ENCODE measurements at regions not wholly inside any gene's neighbourhood (a gene's known extent, or its start where the extent isn't known, plus 50 kb on each side); places are given as distances from the start of the nearest gene placed in this dataset.

DNA sequence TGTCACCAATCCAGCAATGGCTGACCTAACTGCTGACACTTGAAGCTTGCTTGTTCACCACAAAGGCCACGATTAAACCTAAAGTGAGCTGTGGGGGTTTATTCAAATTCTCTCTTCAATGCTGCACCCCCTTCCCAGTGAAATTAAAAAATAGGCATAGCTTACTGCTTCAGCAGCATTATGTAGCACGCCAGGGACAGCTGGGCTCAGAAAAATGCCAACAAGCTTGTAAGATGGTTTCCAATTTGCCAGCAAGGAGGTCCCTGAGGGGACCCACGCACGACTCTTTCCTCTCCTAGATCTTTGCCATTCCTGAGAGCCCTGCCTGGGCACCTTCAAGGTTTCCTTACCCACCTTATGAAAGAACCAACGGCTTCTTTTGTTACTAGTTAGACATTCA is 113.5 kb upstream of the CDH4 start:
- no peak for DNase-seq

GRCh38 chr20:61139031-61139430 is 113.0 kb upstream of the CDH4 start:
- no peak for DNase-seq

GRCh38 chr20:61140576-61140975 is 111.5 kb upstream of the CDH4 start:
- DNase-seq = no peak

- no peak for DNase-seq
Observed at GRCh38 chr20:61146023-61146422, 106.0 kb upstream of the CDH4 start.

DNA sequence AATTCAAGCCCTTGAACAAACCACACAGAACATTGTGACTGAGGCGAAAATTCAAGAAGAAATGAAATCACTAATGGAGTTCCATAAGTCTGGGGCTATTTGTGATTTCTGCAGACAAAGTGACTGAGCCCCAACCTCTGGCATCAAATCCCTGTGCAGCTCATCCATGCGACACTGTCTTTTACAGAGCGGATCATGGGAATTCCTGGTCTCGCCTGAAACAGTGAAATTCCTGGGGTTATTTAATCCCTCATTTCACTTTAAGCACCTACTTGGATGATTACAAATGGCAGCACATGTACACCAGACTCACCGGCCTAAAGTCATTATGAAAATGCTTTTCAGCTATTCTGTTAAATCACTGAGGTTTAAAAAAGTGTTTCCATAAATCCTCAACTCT is 102.4 kb upstream of the CDH4 start:
- no peak for DNase-seq

DNA sequence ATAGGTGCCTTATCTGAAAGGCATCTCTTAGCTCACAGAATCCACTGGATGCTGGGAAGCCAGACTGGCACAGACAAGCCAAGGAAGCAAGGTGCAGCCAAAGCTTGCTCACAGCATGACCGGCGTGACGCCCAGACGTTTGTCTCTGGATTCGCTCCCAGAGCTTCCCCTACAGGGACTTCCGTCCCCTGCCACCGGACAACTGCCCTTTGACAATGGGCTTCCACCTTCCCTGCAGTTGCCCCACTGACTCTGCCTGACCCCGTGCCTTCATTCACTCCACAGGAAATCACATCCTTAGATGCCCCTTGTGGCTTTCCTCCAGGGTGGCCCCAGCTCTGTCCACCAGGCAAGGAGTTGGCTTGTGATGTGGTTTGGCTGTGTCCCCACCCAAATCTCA is 94.8 kb upstream of the CDH4 start:
- no peak for DNase-seq

GRCh38 chr20:61159957-61160686 is 91.9 kb upstream of the CDH4 start:
- no peak for DNase-seq

- DNase-seq = no peak
Observed at GRCh38 chr20:61161726-61162390, 90.2 kb upstream of the CDH4 start.

GRCh38 chr20:61162451-61162850 is 89.6 kb upstream of the CDH4 start:
- no peak for DNase-seq

DNA sequence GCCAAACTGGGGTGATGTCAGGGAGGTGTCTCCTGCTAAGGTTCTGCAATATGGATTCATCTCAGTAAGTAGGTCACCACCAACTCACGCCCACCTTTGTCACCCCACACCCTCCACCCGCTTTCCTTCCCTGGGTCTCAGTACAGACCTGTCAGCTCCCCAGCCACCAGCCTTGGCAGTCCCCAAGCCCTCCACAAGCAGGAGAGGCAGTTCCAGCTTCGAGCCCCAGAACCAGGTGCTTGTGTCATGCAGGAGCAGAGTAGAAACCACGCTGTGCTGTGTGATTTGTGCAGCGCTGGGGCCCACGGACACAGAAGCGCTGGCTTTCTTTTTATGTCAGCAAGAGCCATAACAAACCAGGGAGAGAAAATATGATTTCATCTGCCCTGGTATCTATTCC is 89.0 kb upstream of the CDH4 start:
- DNase-seq = no peak

DNA sequence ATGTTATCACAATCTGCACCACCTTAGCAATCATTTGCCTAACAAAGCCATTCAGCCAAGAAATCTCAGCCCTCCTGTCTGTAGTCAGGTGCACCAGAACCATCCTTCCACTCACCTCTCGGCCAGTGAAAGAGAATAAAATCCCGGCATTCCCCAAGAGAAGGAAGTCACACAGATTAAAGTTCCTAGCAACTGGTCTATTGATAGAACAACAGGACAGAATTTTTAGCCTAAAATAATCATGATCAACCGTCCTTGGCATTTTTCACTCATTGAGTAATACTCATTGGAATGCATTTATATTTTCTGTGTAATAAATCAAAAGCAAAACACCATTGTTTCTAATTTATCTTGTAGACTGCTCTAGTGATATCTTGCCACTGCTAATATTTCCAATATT is 85.7 kb upstream of the CDH4 start:
- DNase-seq = no peak

DNA sequence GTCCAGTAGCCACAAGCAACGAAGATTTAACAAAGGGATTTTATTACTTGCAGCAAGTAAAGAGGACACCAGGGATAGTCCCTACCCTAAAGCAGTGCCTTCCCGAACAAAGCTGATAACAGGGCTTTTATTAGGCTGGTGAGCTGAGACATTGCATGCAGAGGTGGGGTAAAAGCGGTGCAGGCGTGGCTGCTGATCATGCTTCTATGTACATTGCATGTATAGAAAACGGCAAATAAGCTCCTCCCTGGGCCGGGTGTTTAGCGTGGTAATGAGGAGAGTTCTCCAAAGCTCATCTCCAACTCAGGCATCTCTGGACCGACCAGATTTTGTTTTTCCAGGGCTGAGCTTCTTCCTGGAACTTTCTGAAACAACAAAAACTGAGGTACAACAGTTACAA is 83.5 kb upstream of the CDH4 start:
- no peak for DNase-seq

DNA sequence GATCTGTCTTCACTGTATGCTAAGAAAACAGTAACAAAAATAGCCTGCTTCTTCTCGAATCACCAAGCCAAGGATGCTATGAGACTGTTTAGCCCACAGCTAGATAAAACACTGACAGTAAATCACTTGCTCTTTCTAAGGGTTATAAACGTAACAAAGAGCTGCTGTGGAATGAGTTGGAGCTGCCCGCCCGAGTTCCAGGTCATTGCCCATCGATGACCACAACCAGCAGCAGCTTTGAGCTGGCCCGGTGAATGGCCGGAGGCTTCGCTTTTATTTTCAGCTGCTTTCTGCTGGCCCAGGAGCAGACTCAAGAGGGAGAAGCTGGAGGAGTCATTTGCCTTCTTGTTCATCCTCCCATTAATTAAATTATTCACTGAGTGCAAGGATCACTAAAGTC is 82.2 kb upstream of the CDH4 start:
- no peak for DNase-seq

- no peak for DNase-seq
Observed at GRCh38 chr20:61170496-61171320, 81.4 kb upstream of the CDH4 start.

DNA sequence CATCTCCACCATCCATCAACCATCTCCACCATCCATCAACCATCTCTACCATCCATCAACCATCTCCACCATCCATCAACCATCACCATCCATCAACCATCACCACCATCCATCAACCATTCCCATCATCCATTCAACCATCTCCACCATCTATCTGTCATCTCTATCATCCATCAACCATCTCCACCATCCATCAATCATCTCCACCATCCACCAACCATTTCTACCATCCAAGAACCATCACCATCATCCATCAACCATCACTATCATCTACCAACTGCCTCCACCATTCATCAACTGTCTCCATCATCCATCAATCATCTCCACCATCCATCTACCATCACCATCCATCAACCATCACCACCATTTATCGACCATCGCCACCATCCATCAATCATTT is 78.8 kb upstream of the CDH4 start:
- DNase-seq = no peak

DNA sequence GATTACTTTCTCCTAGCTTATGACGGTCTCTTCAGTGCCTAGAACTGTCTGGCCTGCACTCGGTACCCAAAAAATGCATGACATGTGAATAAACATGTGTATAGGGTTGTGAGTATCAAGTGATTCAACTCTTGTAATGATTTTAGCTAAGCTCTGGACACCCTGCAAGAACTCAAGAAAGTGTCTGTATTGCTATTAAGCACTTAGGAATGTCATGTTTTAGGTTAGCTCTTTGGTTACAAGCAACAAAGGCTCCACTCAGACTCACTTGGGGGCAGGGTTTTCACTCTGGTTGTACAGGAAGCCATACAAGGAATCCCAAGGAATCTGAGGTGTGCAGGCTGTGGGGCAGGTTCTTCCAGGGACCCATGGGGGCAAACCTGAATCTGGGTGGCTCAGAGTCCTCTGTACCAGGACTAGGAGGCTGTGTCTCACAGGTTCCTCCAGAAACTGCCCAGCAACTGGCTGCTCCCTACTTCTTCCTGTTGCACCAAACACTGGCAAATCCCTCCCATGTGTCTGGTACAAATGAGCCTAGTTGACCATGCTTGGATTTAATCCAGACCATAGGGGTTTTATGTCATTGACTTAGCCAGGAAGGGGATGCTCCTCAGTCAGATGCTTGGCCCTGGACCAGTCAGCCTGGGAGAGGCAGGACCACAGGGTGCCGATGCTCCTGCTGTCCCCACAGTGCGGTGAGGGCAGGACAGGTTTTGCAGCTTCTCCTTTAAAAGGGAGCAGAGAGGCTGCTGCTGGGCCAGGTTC is 77.9 kb upstream of the CDH4 start:
- no peak for DNase-seq

DNA sequence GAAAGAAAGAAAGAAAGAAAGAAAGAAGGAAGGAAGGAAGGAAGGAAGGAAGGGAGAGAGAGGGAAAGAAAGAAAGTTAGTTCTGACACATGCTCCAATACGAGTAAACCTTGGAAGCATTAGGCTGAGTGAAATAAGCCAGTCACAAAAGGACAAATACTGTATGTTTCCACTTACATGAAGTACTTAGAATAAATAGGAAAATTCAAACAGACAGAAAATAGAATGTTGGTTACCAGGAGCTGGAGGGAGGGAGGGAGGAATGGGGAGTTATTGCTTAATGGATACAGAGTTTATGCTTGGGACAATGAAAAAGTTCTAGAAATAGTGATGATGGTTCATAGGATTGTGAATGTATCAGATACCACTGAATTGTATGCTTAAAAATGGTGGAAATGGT is 75.2 kb upstream of the CDH4 start:
- no peak for DNase-seq

DNA sequence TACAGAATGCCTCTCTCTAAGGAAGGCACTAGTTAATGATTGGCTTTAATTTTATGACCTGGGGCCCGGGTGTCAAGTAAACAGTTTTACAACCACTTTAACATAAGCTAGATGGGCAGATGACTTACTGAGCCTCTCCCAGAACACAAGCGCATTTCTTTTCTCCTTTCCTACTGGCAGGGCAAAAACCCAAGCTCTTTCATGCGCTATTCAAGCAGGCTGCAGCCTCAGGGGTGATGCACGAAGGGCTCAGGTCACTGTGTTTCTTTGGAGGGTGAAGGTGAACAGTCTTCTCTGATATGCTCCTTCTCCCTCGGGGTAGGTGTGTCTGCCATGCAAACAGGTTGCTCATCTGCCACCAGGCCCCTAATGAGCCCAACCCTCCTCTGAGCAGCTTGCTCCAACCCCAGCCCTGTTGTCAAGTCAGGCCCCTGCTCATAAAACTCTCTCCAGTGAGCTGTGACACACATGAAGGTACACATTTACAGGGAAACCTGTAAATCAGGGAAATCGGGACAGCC is 73.5 kb upstream of the CDH4 start:
- no peak for DNase-seq

- no peak for DNase-seq
Observed at GRCh38 chr20:61184194-61184593, 67.9 kb upstream of the CDH4 start.

- DNase-seq = no peak
Observed at GRCh38 chr20:61185181-61185580, 66.9 kb upstream of the CDH4 start.

GRCh38 chr20:61185841-61186601 is 66.0 kb upstream of the CDH4 start:
- DNase-seq = no peak
